ENCODE measurements at regions not wholly inside any gene's neighbourhood (a gene's known extent, or its start where the extent isn't known, plus 50 kb on each side); places are given as distances from the start of the nearest gene placed in this dataset.

DNA sequence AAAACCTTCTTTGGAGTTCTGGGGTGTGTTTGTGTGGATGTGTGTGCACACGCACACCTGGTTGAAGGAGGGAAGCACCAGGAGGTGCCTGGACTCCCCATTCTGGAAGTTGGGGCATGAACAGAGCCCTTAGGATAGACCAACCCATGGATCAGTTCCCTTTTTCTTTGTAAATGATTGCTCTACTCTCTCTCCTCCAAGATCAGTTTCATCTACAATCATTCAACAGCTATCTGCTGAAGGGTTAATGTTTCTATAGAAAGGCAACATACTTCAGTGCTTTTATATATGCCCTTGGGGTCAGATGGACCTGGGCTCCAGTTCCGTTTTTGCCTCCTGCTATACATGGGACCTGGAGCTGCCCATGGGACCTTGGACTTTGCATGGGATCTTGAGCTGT lies 352.1 kb upstream of the CFAP20DC start:
- TF ChIP-seq, protein P1, sequence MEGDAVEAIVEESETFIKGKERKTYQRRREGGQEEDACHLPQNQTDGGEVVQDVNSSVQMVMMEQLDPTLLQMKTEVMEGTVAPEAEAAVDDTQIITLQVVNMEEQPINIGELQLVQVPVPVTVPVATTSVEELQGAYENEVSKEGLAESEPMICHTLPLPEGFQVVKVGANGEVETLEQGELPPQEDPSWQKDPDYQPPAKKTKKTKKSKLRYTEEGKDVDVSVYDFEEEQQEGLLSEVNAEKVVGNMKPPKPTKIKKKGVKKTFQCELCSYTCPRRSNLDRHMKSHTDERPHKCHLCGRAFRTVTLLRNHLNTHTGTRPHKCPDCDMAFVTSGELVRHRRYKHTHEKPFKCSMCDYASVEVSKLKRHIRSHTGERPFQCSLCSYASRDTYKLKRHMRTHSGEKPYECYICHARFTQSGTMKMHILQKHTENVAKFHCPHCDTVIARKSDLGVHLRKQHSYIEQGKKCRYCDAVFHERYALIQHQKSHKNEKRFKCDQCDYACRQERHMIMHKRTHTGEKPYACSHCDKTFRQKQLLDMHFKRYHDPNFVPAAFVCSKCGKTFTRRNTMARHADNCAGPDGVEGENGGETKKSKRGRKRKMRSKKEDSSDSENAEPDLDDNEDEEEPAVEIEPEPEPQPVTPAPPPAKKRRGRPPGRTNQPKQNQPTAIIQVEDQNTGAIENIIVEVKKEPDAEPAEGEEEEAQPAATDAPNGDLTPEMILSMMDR (IDR thresholded peaks at IDR 0.05): no peak
- no peak for TF ChIP-seq POLR2A (IDR thresholded peaks at IDR 0.05)

All from heart left ventricle (tissue), 13 donors.